ENCODE measurements at regions not wholly inside any gene's neighbourhood (a gene's known extent, or its start where the extent isn't known, plus 50 kb on each side); places are given as distances from the start of the nearest gene placed in this dataset.

DNA sequence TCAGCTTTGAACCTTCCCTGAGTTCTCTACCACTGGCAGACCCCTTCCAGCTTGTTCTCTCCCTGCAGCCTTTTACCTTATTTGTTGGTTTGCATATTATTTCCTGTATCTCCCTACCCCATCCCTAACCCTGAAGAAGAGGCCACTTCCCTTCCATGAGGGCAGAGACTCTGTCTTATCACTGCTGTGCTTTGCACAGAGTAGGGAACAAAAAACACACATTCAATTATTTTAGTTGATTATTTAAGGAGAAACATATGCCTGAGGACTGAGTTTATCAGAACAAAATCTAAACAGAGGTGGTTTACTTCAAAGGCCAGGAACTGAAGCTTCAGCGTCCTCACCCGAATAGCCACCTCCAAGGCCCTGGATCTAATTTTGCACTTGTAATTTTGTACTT is 111.7 kb upstream of the RFLNA start:
- intact Hi-C loops (cut with micrococcal nuclease): no loop called here
- Histone ChIP-seq H2AFZ (ENCODE audit: low read depth, low read length, poor library complexity, severe bottlenecking) (no peak overlapping the region), H3K79me2 (ENCODE audit: insufficient read depth, low read length) (no peaks in the 10 kb centered on the region), H3K9ac (ENCODE audit: low read length) (no peak overlapping the region), H3K27me3 (ENCODE audit: insufficient read depth, low read length) (no peaks in the 10 kb centered on the region), H3K4me3 (replicated peaks in 1 of 2; ENCODE audit: low read depth in 1 of 2, low read length in 2 of 2) (no peak overlapping the region), H4K20me1 (ENCODE audit: insufficient read depth) (no peaks in the 10 kb centered on the region), H3K4me2 (ENCODE audit: low read length) (no peak overlapping the region), H3K27ac (ENCODE audit: low read depth, low read length) (no peak overlapping the region), H3K36me3 (ENCODE audit: control insufficient read depth in 1 of 2, insufficient read depth in 2 of 2, low read length in 2 of 2) (no peaks in the 10 kb centered on the region), H3K4me1 (ENCODE audit: control insufficient read depth in 1 of 2, insufficient read depth in 2 of 2, low read length in 2 of 2) (peaks cover under 1 to 3% of the 10 kb centered on the region in 2 experiments; a peak in 3 of 4 replicates), H3K9me2 (ENCODE audit: insufficient read depth) (no peaks in the 10 kb centered on the region), H3K9me3 (ENCODE audit: control insufficient read depth in 1 of 2, insufficient read depth in 1 of 2, low read depth in 1 of 2, low read length in 2 of 2) (no peaks in the 10 kb centered on the region)
- ChIA-PET POLR2A (interaction anchor here (0.7 kb wide), 1 partner anchor 295 kb away, joined by 3 read pairs; no protein-coding TSS in a partner anchor), CTCF (no interaction called here), RAD21 (ENCODE audit: low non-redundant PET in 1 of 2, low total read pairs in 2 of 2, uncharacterized antibody in 2 of 2, unreplicated experiment in 2 of 2) (no interaction called here)
- ATAC-seq: no peak
- no TSS peak for BruUV-seq (replicated peaks)
- DNase-seq (ENCODE audit: low read depth, low spot score): no peak
- TF ChIP-seq FOSL1 (IDR thresholded peaks at IDR 0.05; ENCODE audit: low read depth) (no peak), CBX3 (IDR thresholded peaks at IDR 0.05; ENCODE audit: low read depth) (no peak), ZFX (IDR thresholded peaks at IDR 0.05) (no peak), SRF (IDR thresholded peaks at IDR 0.05; ENCODE audit: low read depth) (no peak), SIN3A (IDR thresholded peaks at IDR 0.05; ENCODE audit: low read depth) (no peak), EZH2phosphoT487 (IDR thresholded peaks at IDR 0.05; ENCODE audit: borderline replicate concordance) (no peak), ZNF274 (IDR thresholded peaks at IDR 0.05; ENCODE audit: low read depth, low read length) (no peak), SP1 (IDR thresholded peaks at IDR 0.05; ENCODE audit: low read depth) (no peak)
- TF ChIP-seq, protein P1, sequence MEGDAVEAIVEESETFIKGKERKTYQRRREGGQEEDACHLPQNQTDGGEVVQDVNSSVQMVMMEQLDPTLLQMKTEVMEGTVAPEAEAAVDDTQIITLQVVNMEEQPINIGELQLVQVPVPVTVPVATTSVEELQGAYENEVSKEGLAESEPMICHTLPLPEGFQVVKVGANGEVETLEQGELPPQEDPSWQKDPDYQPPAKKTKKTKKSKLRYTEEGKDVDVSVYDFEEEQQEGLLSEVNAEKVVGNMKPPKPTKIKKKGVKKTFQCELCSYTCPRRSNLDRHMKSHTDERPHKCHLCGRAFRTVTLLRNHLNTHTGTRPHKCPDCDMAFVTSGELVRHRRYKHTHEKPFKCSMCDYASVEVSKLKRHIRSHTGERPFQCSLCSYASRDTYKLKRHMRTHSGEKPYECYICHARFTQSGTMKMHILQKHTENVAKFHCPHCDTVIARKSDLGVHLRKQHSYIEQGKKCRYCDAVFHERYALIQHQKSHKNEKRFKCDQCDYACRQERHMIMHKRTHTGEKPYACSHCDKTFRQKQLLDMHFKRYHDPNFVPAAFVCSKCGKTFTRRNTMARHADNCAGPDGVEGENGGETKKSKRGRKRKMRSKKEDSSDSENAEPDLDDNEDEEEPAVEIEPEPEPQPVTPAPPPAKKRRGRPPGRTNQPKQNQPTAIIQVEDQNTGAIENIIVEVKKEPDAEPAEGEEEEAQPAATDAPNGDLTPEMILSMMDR (IDR thresholded peaks at IDR 0.05 in 2 of 3, conservative IDR thresholded peaks at IDR 0.05 in 1 of 3; ENCODE audit: borderline replicate concordance in 1 of 3, insufficient read depth in 1 of 3, low read depth in 2 of 3, low read length in 2 of 3): no peak

DNA sequence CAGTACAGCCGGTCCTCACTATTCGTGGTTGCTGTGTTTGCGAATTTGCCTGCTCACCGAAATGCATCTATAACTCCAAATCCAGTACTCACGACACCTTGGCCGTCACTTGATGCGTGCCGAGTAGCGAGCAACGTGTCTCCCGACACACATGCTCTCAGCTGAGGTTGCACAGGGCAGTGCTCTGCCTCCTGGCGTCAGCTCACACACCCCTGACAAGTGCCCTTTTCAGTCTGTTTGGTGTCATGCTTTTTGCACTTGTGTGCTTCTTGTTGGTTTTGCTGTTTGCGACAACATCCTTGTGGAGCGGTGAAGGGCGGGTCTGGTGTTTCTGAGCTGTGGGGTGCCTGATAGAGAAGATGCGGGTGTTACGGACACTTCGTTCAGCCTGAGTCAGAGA is 110.4 kb upstream of the RFLNA start:
- Histone ChIP-seq H3K36me3 (ENCODE audit: control insufficient read depth in 1 of 2, insufficient read depth in 2 of 2, low read length in 2 of 2) (no peaks in the 10 kb centered on the region), H3K4me1 (ENCODE audit: control insufficient read depth in 1 of 2, insufficient read depth in 2 of 2, low read length in 2 of 2) (peaks cover 7 to 14% of the 10 kb centered on the region in 2 experiments; a peak in 3 of 4 replicates), H3K9ac (ENCODE audit: low read length) (no peak overlapping the region), H3K4me2 (ENCODE audit: low read length) (no peak overlapping the region), H4K20me1 (ENCODE audit: insufficient read depth) (no peaks in the 10 kb centered on the region), H3K9me2 (ENCODE audit: insufficient read depth) (no peaks in the 10 kb centered on the region), H3K4me3 (replicated peaks in 1 of 2; ENCODE audit: low read depth in 1 of 2, low read length in 2 of 2) (no peak overlapping the region), H3K27me3 (ENCODE audit: insufficient read depth, low read length) (no peaks in the 10 kb centered on the region), H3K27ac (ENCODE audit: low read depth, low read length) (no peak overlapping the region), H3K79me2 (ENCODE audit: insufficient read depth, low read length) (no peaks in the 10 kb centered on the region), H3K9me3 (ENCODE audit: control insufficient read depth in 1 of 2, insufficient read depth in 1 of 2, low read depth in 1 of 2, low read length in 2 of 2) (no peaks in the 10 kb centered on the region), H2AFZ (ENCODE audit: low read depth, low read length, poor library complexity, severe bottlenecking) (no peak overlapping the region)
- ChIA-PET CTCF (no interaction called here), POLR2A (no interaction called here), RAD21 (ENCODE audit: low non-redundant PET in 1 of 2, low total read pairs in 2 of 2, uncharacterized antibody in 2 of 2, unreplicated experiment in 2 of 2) (no interaction called here)
- ATAC-seq (no peak), DNase-seq (ENCODE audit: low read depth, low spot score) (no peak)
- no TSS peak for BruUV-seq (replicated peaks)
- intact Hi-C loops (cut with micrococcal nuclease): no loop called here
- TF ChIP-seq ELF1 (IDR thresholded peaks at IDR 0.05; ENCODE audit: borderline replicate concordance, low read depth) (no peak), CEBPB (IDR thresholded peaks at IDR 0.05; ENCODE audit: low read depth) (no peak), SRF (IDR thresholded peaks at IDR 0.05; ENCODE audit: low read depth) (no peak), SIN3A (IDR thresholded peaks at IDR 0.05; ENCODE audit: low read depth) (no peak), FOSL1 (IDR thresholded peaks at IDR 0.05; ENCODE audit: low read depth) (no peak), ZNF274 (IDR thresholded peaks at IDR 0.05; ENCODE audit: low read depth, low read length) (no peak), EZH2 (IDR thresholded peaks at IDR 0.05) (no peak), TCF7L2 (IDR thresholded peaks at IDR 0.05; ENCODE audit: borderline replicate concordance, extremely low read depth, insufficient read depth, insufficient read length) (no peak), ZFX (IDR thresholded peaks at IDR 0.05) (no peak), JUND (IDR thresholded peaks at IDR 0.05) (no peak), POLR2AphosphoS5 (IDR thresholded peaks at IDR 0.05; ENCODE audit: low read depth, low read length) (no peak), EZH2phosphoT487 (IDR thresholded peaks at IDR 0.05; ENCODE audit: borderline replicate concordance) (no peak), SP1 (IDR thresholded peaks at IDR 0.05; ENCODE audit: low read depth) (no peak)
- TF ChIP-seq, protein P2, sequence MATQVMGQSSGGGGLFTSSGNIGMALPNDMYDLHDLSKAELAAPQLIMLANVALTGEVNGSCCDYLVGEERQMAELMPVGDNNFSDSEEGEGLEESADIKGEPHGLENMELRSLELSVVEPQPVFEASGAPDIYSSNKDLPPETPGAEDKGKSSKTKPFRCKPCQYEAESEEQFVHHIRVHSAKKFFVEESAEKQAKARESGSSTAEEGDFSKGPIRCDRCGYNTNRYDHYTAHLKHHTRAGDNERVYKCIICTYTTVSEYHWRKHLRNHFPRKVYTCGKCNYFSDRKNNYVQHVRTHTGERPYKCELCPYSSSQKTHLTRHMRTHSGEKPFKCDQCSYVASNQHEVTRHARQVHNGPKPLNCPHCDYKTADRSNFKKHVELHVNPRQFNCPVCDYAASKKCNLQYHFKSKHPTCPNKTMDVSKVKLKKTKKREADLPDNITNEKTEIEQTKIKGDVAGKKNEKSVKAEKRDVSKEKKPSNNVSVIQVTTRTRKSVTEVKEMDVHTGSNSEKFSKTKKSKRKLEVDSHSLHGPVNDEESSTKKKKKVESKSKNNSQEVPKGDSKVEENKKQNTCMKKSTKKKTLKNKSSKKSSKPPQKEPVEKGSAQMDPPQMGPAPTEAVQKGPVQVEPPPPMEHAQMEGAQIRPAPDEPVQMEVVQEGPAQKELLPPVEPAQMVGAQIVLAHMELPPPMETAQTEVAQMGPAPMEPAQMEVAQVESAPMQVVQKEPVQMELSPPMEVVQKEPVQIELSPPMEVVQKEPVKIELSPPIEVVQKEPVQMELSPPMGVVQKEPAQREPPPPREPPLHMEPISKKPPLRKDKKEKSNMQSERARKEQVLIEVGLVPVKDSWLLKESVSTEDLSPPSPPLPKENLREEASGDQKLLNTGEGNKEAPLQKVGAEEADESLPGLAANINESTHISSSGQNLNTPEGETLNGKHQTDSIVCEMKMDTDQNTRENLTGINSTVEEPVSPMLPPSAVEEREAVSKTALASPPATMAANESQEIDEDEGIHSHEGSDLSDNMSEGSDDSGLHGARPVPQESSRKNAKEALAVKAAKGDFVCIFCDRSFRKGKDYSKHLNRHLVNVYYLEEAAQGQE (IDR thresholded peaks at IDR 0.05; ENCODE audit: low read depth): no peak
